ENCODE measurements at regions not wholly inside any gene's neighbourhood (a gene's known extent, or its start where the extent isn't known, plus 50 kb on each side); places are given as distances from the start of the nearest gene placed in this dataset.

DNA sequence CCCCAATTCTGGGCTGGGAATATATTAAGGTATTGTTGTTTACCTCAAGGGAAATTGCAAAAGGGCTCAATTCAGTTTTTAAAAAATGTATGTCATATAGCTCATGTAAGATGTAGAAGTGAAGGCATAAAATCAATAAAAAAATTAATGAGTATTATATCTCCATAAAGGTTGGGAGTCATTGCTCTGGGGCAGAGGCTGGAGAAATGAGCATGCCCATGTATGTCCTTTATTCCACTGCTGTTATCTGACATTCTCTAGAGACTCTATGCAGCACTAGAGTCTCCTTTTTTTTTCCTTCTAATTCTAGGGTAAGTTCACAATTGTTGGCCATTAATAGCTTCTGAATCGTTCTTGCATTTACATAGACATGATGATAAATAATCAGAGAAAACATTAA, 394.8 kb downstream of the KLF12 start:
- H3F3A ChIP-seq (ENCODE audit: insufficient read depth, low read length), result no peaks in the 10 kb centered on the region
- no peak overlapping the region for H2AFZ ChIP-seq (ENCODE audit: low read length)
- no peaks in the 10 kb centered on the region for H3K9me2 ChIP-seq (ENCODE audit: low read depth, low read length)
- H3K27me3 ChIP-seq (ENCODE audit: insufficient read depth, low read length), result no peaks in the 10 kb centered on the region
- no peaks in the 10 kb centered on the region for H4K20me1 ChIP-seq (ENCODE audit: insufficient read depth, low read length)
- H3K9me3 ChIP-seq (ENCODE audit: low read length), result no peaks in the 10 kb centered on the region
- H3K4me2 ChIP-seq (ENCODE audit: low read length), result no peak overlapping the region
- no peak for TF ChIP-seq EZH2 (IDR thresholded peaks at IDR 0.05; ENCODE audit: borderline replicate concordance, low read length)
- TF ChIP-seq, protein P1, sequence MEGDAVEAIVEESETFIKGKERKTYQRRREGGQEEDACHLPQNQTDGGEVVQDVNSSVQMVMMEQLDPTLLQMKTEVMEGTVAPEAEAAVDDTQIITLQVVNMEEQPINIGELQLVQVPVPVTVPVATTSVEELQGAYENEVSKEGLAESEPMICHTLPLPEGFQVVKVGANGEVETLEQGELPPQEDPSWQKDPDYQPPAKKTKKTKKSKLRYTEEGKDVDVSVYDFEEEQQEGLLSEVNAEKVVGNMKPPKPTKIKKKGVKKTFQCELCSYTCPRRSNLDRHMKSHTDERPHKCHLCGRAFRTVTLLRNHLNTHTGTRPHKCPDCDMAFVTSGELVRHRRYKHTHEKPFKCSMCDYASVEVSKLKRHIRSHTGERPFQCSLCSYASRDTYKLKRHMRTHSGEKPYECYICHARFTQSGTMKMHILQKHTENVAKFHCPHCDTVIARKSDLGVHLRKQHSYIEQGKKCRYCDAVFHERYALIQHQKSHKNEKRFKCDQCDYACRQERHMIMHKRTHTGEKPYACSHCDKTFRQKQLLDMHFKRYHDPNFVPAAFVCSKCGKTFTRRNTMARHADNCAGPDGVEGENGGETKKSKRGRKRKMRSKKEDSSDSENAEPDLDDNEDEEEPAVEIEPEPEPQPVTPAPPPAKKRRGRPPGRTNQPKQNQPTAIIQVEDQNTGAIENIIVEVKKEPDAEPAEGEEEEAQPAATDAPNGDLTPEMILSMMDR (IDR thresholded peaks at IDR 0.05; ENCODE audit: low read length), result no peak
- H3K4me3 ChIP-seq (ENCODE audit: low read depth, low read length, poor library complexity, severe bottlenecking), result no peak overlapping the region
- no peak overlapping the region for H3K27ac ChIP-seq (ENCODE audit: low read depth, low read length, poor library complexity, severe bottlenecking)
- no peaks in the 10 kb centered on the region for H3K4me1 ChIP-seq (ENCODE audit: insufficient read depth, low read length, severe bottlenecking)
- H3K9ac ChIP-seq (ENCODE audit: low read length), result no peak overlapping the region
- H3K79me2 ChIP-seq (ENCODE audit: insufficient read depth, low read length), result no peaks in the 10 kb centered on the region
- H3K36me3 ChIP-seq (ENCODE audit: insufficient read depth, low read length), result no peaks in the 10 kb centered on the region

DNA sequence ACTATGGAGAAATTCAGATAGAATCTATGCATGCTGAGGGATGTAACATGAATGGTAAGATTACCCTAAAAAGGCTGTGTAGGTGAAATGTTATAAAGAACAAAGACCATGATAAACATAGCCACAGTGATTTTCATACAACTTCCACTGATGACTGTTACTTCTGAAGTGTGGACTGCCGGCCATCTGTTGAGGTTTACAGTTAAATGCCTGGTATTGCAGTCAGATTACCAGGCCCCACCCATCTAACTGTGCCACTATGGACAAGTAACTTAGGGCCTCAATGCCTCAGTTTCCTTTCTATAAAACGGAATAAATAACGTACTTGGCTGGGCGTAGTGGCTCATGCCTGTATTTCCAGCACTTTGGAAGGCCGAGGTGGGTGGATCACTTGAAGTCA, 395.6 kb downstream of the KLF12 start:
- no peaks in the 10 kb centered on the region for H4K20me1 ChIP-seq (ENCODE audit: insufficient read depth, low read length)
- H3K4me1 ChIP-seq (ENCODE audit: insufficient read depth, low read length, severe bottlenecking), result no peaks in the 10 kb centered on the region
- H3K27me3 ChIP-seq (ENCODE audit: insufficient read depth, low read length), result no peaks in the 10 kb centered on the region
- no peak overlapping the region for H3K4me2 ChIP-seq (ENCODE audit: low read length)
- TF ChIP-seq EZH2 (IDR thresholded peaks at IDR 0.05; ENCODE audit: borderline replicate concordance, low read length), result no peak
- TF ChIP-seq, protein P1 (IDR thresholded peaks at IDR 0.05; ENCODE audit: low read length), result no peak
- no peaks in the 10 kb centered on the region for H3K9me2 ChIP-seq (ENCODE audit: low read depth, low read length)
- H3K27ac ChIP-seq (ENCODE audit: low read depth, low read length, poor library complexity, severe bottlenecking), result no peak overlapping the region
- H3F3A ChIP-seq (ENCODE audit: insufficient read depth, low read length), result no peaks in the 10 kb centered on the region
- H3K9me3 ChIP-seq (ENCODE audit: low read length), result no peaks in the 10 kb centered on the region
- H3K79me2 ChIP-seq (ENCODE audit: insufficient read depth, low read length), result no peaks in the 10 kb centered on the region
- H3K36me3 ChIP-seq (ENCODE audit: insufficient read depth, low read length), result no peaks in the 10 kb centered on the region
- no peak overlapping the region for H3K9ac ChIP-seq (ENCODE audit: low read length)
- no peak overlapping the region for H2AFZ ChIP-seq (ENCODE audit: low read length)
- H3K4me3 ChIP-seq (ENCODE audit: low read depth, low read length, poor library complexity, severe bottlenecking), result no peak overlapping the region

DNA sequence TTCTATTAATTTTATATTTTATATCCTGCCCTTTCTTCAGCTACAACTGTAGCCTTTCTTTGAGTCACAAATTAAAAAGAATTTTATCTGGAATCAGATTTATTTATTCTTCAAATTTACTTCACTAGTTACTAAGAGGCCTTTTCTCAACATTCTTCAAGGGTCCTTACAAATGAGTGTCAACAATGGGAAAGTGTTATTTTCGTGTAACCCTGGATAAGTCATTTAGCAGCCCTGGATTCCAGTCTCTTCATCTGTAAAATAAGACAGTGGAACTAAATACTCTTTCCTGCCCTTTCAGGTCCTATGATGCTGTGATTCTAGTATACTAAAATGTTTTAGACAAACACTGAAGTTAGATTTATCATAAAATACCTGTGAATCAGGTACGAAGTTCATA, 397.0 kb downstream of the KLF12 start:
- Histone ChIP-seq H3K4me2 (ENCODE audit: low read length) (no peak overlapping the region), H3K9me3 (ENCODE audit: low read length) (no peaks in the 10 kb centered on the region), H3K9ac (ENCODE audit: low read length) (no peak overlapping the region), H3K4me3 (ENCODE audit: low read depth, low read length, poor library complexity, severe bottlenecking) (no peak overlapping the region), H3K36me3 (ENCODE audit: insufficient read depth, low read length) (no peaks in the 10 kb centered on the region), H3K79me2 (ENCODE audit: insufficient read depth, low read length) (no peaks in the 10 kb centered on the region), H3K27ac (ENCODE audit: low read depth, low read length, poor library complexity, severe bottlenecking) (no peak overlapping the region), H2AFZ (ENCODE audit: low read length) (no peak overlapping the region), H3K4me1 (ENCODE audit: insufficient read depth, low read length, severe bottlenecking) (no peaks in the 10 kb centered on the region), H3K27me3 (ENCODE audit: insufficient read depth, low read length) (no peaks in the 10 kb centered on the region), H4K20me1 (ENCODE audit: insufficient read depth, low read length) (no peaks in the 10 kb centered on the region), H3K9me2 (ENCODE audit: low read depth, low read length) (no peaks in the 10 kb centered on the region), H3F3A (ENCODE audit: insufficient read depth, low read length) (no peaks in the 10 kb centered on the region)
- no peak for TF ChIP-seq EZH2 (IDR thresholded peaks at IDR 0.05; ENCODE audit: borderline replicate concordance, low read length)
- TF ChIP-seq, protein P1 (IDR thresholded peaks at IDR 0.05; ENCODE audit: low read length), result no peak
